ENCODE measurements at regions not wholly inside any gene's neighbourhood (a gene's known extent, or its start where the extent isn't known, plus 50 kb on each side); places are given as distances from the start of the nearest gene placed in this dataset.

GRCh38 chr14:101184572-101184971 is 281.1 kb upstream of the RTL1 start:
- no peak for TF ChIP-seq CTCF (IDR thresholded peaks at IDR 0.05; ENCODE audit: borderline replicate concordance, extremely low read depth, low read length, poor library complexity, severe bottlenecking)
- TF ChIP-seq EZH2 (IDR thresholded peaks at IDR 0.05; ENCODE audit: borderline replicate concordance, low read depth, low read length, severe bottlenecking), result no peak
